LNCAP (cell line): ENCODE measurements at regions not wholly inside any gene's neighbourhood (a gene's known extent, or its start where the extent isn't known, plus 50 kb on each side); places are given as distances from the start of the nearest gene placed in this dataset.

Source experiments
- TF ChIP-seq, protein P1 (sequence below): fragments of 450-650 bp; IDR thresholded peaks from 2 replicates; pipeline ENCODE4 v1.5.1; 2017; ENCODE audit warnings: mild to moderate bottlenecking

- TF ChIP-seq, protein P1, sequence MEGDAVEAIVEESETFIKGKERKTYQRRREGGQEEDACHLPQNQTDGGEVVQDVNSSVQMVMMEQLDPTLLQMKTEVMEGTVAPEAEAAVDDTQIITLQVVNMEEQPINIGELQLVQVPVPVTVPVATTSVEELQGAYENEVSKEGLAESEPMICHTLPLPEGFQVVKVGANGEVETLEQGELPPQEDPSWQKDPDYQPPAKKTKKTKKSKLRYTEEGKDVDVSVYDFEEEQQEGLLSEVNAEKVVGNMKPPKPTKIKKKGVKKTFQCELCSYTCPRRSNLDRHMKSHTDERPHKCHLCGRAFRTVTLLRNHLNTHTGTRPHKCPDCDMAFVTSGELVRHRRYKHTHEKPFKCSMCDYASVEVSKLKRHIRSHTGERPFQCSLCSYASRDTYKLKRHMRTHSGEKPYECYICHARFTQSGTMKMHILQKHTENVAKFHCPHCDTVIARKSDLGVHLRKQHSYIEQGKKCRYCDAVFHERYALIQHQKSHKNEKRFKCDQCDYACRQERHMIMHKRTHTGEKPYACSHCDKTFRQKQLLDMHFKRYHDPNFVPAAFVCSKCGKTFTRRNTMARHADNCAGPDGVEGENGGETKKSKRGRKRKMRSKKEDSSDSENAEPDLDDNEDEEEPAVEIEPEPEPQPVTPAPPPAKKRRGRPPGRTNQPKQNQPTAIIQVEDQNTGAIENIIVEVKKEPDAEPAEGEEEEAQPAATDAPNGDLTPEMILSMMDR: no peak
Observed at GRCh38 chr20:39568109-39568508, 606.0 kb downstream of the DHX35 start.

- TF ChIP-seq, protein P1: no peak
Observed at GRCh38 chr20:39563349-39563748, 601.2 kb downstream of the DHX35 start.

GRCh38 chr20:39554341-39554740 lies 592.2 kb downstream of the DHX35 start:
- TF ChIP-seq, protein P1: no peak

GRCh38 chr20:39553120-39553519 lies 591.0 kb downstream of the DHX35 start:
- TF ChIP-seq, protein P1: no peak

GRCh38 chr20:39549733-39550132 lies 587.6 kb downstream of the DHX35 start:
- TF ChIP-seq, protein P1: no peak

GRCh38 chr20:39547546-39548408 lies 585.6 kb downstream of the DHX35 start:
- TF ChIP-seq, protein P1: 0 out of 2 replicates have a peak, but pooled peaks have one; percentile 14

- TF ChIP-seq, protein P1: no peak
Observed at GRCh38 chr20:39541136-39541803, 579.1 kb downstream of the DHX35 start.
